A673 (cell line): ENCODE measurements at regions not wholly inside any gene's neighbourhood (a gene's known extent, or its start where the extent isn't known, plus 50 kb on each side); places are given as distances from the start of the nearest gene placed in this dataset.

ENCODE experiments used
- BruUV-seq: library from RNA; stranded (reverse); fragments of 400-500 nt; replicated peaks from 2 replicates; lab custom pipeline; 2021; lab: Mats Ljungman, UMichigan
- CTCF ChIA-PET: fragments of 300-600 bp; sonication (Branson Sonifier 250); formaldehyde crosslinking; loops from one replicate; lab custom pipeline; 2022; ENCODE audit warnings: antibody characterized with exemption; lab: Charles Lee
- POLR2A ChIA-PET: fragments of 300-600 bp; sonication (Branson Sonifier 250); formaldehyde crosslinking; loops from one replicate; lab custom pipeline; 2022; ENCODE audit warnings: antibody characterized with exemption; ENCODE audit not compliant: low non-redundant PET; lab: Charles Lee
- DNase-seq: peaks from one replicate; pipeline ENCODE4 v3.0.0-alpha.2; 2015; ENCODE audit warnings: low spot score
- H3K27ac ChIP-seq: fragments of 200-600 bp; sonication (generic); 2 replicates; pipeline ENCODE4 v1.5.1; 2016; ENCODE audit warnings: mixed run types, low read depth, mild to moderate bottlenecking, mixed read lengths, antibody characterized with exemption, low read length; ENCODE audit not compliant: poor library complexity, severe bottlenecking
- H3K27me3 ChIP-seq: fragments of 200-600 bp; sonication (generic); replicated peaks from 2 replicates; pipeline ENCODE4 v1.6.1; 2017; ENCODE audit warnings: mixed run types, low read depth, mild to moderate bottlenecking, mixed read lengths, antibody characterized with exemption, low read length; ENCODE audit not compliant: insufficient read depth, poor library complexity
- H3K36me3 ChIP-seq: fragments of 200-600 bp; sonication (generic); 2 replicates; pipeline ENCODE4 v1.6.1; 2016; ENCODE audit warnings: mixed run types, mild to moderate bottlenecking, mixed read lengths, antibody characterized with exemption, low read length; ENCODE audit not compliant: insufficient read depth, poor library complexity, severe bottlenecking
- H3K4me1 ChIP-seq: fragments of 200-600 bp; sonication (generic); 2 replicates; pipeline ENCODE4 v1.6.1; 2017; ENCODE audit warnings: mixed run types, mild to moderate bottlenecking, mixed read lengths, antibody characterized with exemption, low read length; ENCODE audit not compliant: insufficient read depth, poor library complexity, severe bottlenecking
- H3K4me3 ChIP-seq: fragments of 200-600 bp; sonication (generic); 2 replicates; pipeline ENCODE4 v1.5.1; 2016; ENCODE audit warnings: low read depth, mixed run types, mild to moderate bottlenecking, mixed read lengths, low read length; ENCODE audit not compliant: poor library complexity, severe bottlenecking
- H3K9me3 ChIP-seq: fragments of 200-600 bp; sonication (generic); 2 replicates; pipeline ENCODE4 v1.6.1; 2016; ENCODE audit warnings: mixed run types, low read depth, mild to moderate bottlenecking, mixed read lengths, antibody characterized with exemption, low read length; ENCODE audit not compliant: poor library complexity, severe bottlenecking
- EZH2 ChIP-seq: fragments of 200-600 bp; sonication (generic); IDR thresholded peaks from 2 replicates; pipeline ENCODE4 v1.6.1; 2017; ENCODE audit warnings: borderline replicate concordance, low read depth, mild to moderate bottlenecking, mixed read lengths, antibody characterized with exemption, low read length; ENCODE audit not compliant: poor library complexity, severe bottlenecking
- intact Hi-C: fragments of 100-400 bp; cut with micrococcal nuclease; formaldehyde crosslinking; loops from one replicate; pipeline ENCODE4 v1.10.0; 2022; ENCODE audit not compliant: unreplicated experiment
- TF ChIP-seq, protein P1 (sequence below): fragments of 300-800, 200-600 bp; sonication (generic); conservative IDR thresholded peaks from 2 replicates; pipeline ENCODE4 v1.5.1; 2017; ENCODE audit warnings: low read depth, mild to moderate bottlenecking, antibody characterized with exemption, low read length, moderate library complexity, mixed read lengths

- no TSS peak for BruUV-seq
- POLR2A ChIA-PET = no interaction called here
- no peak overlapping the region for H3K4me3 ChIP-seq
These were observed 128.5 kb downstream of the INHBA start for GRCh38 chr7:41574377-41574776.

GRCh38 chr7:41573862-41574261, 129.0 kb downstream of the INHBA start:
- Histone ChIP-seq H3K27me3 (no peaks in the 10 kb centered on the region), H3K9me3 (no peaks in the 10 kb centered on the region), H3K4me1 (no peaks in the 10 kb centered on the region), H3K27ac (no peak overlapping the region), H3K4me3 (no peak overlapping the region), H3K36me3 (no peaks in the 10 kb centered on the region)
- POLR2A ChIA-PET = no interaction called here
- BruUV-seq = no TSS peak
- CTCF ChIA-PET = no interaction called here
- no peak for DNase-seq
- TF ChIP-seq EZH2 = no peak
- TF ChIP-seq, protein P1, sequence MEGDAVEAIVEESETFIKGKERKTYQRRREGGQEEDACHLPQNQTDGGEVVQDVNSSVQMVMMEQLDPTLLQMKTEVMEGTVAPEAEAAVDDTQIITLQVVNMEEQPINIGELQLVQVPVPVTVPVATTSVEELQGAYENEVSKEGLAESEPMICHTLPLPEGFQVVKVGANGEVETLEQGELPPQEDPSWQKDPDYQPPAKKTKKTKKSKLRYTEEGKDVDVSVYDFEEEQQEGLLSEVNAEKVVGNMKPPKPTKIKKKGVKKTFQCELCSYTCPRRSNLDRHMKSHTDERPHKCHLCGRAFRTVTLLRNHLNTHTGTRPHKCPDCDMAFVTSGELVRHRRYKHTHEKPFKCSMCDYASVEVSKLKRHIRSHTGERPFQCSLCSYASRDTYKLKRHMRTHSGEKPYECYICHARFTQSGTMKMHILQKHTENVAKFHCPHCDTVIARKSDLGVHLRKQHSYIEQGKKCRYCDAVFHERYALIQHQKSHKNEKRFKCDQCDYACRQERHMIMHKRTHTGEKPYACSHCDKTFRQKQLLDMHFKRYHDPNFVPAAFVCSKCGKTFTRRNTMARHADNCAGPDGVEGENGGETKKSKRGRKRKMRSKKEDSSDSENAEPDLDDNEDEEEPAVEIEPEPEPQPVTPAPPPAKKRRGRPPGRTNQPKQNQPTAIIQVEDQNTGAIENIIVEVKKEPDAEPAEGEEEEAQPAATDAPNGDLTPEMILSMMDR = no peak
- intact Hi-C loops = no loop called here

More at GRCh38 chr7:41574377-41574776, 128.5 kb downstream of the INHBA start:
- no peaks in the 10 kb centered on the region for H3K4me1 ChIP-seq
- no peaks in the 10 kb centered on the region for H3K9me3 ChIP-seq
- no peaks in the 10 kb centered on the region for H3K36me3 ChIP-seq
- H3K27me3 ChIP-seq = no peaks in the 10 kb centered on the region
- intact Hi-C loops = no loop called here
- CTCF ChIA-PET = no interaction called here
- TF ChIP-seq EZH2 = no peak
- TF ChIP-seq, protein P1 = no peak
- DNase-seq = no peak
- H3K27ac ChIP-seq = no peak overlapping the region

GRCh38 chr7:41573443-41573842, 129.4 kb downstream of the INHBA start:
- intact Hi-C loops = no loop called here
- Histone ChIP-seq H3K27ac (no peak overlapping the region), H3K27me3 (no peaks in the 10 kb centered on the region), H3K4me1 (no peaks in the 10 kb centered on the region), H3K9me3 (no peaks in the 10 kb centered on the region), H3K4me3 (no peak overlapping the region), H3K36me3 (no peaks in the 10 kb centered on the region)
- TF ChIP-seq, protein P1 = no peak
- TF ChIP-seq EZH2 = no peak
- no peak for DNase-seq
- ChIA-PET CTCF (no interaction called here), POLR2A (no interaction called here)
- BruUV-seq = no TSS peak
